A549 (cell line): ENCODE measurements at regions not wholly inside any gene's neighbourhood (a gene's known extent, or its start where the extent isn't known, plus 50 kb on each side); places are given as distances from the start of the nearest gene placed in this dataset.
"Not testable (repeated sequence)": the region's sequence is repeated elsewhere in the genome, so short reads cannot be mapped to it uniquely, and the experiment has no call there.

Experiments used
- ATAC-seq, 2 experiments: fragments of 200-7000 bp in 1 of 2; fragments of >200 bp in 1 of 2; cut with Nextera tagmentation in 1 of 2; cut with Tn5 transposase in 1 of 2; 3 replicates each; pipeline versions ENCODE4 v1.8.0 to v1.9.1; 2018 to 2020; ENCODE audit warnings: mild to moderate bottlenecking in 1 of 2, moderate library complexity in 1 of 2
- CTCF ChIA-PET: fragments of 300-600 bp; sonication (Branson Sonifier 250); formaldehyde crosslinking; extraction: SDS; loops from one replicate; lab custom pipeline; 2021; ENCODE audit warnings: antibody characterized with exemption, inconsistent platforms; lab: Yijun Ruan, JAX
- POLR2A ChIA-PET: fragments of 350-600 bp; formaldehyde crosslinking; extraction: SDS; loops from one replicate; lab custom pipeline; 2021; ENCODE audit warnings: antibody characterized with exemption, inconsistent platforms; lab: Yijun Ruan, JAX
- DNase-seq, 2 experiments: peaks; one replicate each; pipeline versions ENCODE4 v3.0.0 to v3.0.0-alpha.2; 2011 to 2016; ENCODE audit warnings: low read depth in 1 of 2, low spot score in 1 of 2
- FAIRE-seq: peaks from 2 replicates; lab custom pipeline; 2011; peaks lifted over from hg19 to GRCh38; lab: Jason Lieb, UNC
- H3K27ac ChIP-seq, 2 experiments: fragments of >200 bp; sonication (Bioruptor Twin); formaldehyde crosslinking; 3 replicates each; pipeline ENCODE4 v1.5.1; 2016 to 2017
- H3K4me1 ChIP-seq: fragments of >200 bp; sonication (Bioruptor Twin); formaldehyde crosslinking; 3 replicates; pipeline ENCODE4 v1.6.1; 2016
- H3K4me2 ChIP-seq: fragments of >200 bp; sonication (Bioruptor Twin); formaldehyde crosslinking; 3 replicates; pipeline ENCODE4 v1.6.1; 2016
- H3K4me3 ChIP-seq: fragments of >200 bp; sonication (Bioruptor Twin); formaldehyde crosslinking; 3 replicates; pipeline ENCODE4 v1.5.1; 2016
- H3K9me3 ChIP-seq: fragments of >200 bp; sonication (Bioruptor Twin); formaldehyde crosslinking; 3 replicates; pipeline ENCODE4 v1.6.1; 2016
- BCL3 ChIP-seq: fragments of >200 bp; sonication (Bioruptor Twin); formaldehyde crosslinking; IDR thresholded peaks from 3 replicates; pipeline ENCODE4 v1.6.1; 2016
- CEBPB ChIP-seq, 2 experiments: fragments of >200 bp in 1 of 2; sonication (Bioruptor Twin) in 1 of 2; formaldehyde crosslinking in 1 of 2; IDR thresholded peaks; 2 replicates each; pipeline ENCODE4 v1.6.1; 2012 to 2016
- FOSB ChIP-seq: fragments of 250-450 bp; sonication (Bioruptor Pico); IDR thresholded peaks from 2 replicates; pipeline ENCODE4 v1.5.0; 2020; ENCODE audit warnings: mild to moderate bottlenecking, moderate library complexity
- FOXS1 ChIP-seq: fragments of 250-450 bp; sonication (Bioruptor Pico); IDR thresholded peaks from 2 replicates; pipeline ENCODE4 v1.5.0; 2020; ENCODE audit warnings: mild to moderate bottlenecking, moderate library complexity
- HMGXB4 ChIP-seq: fragments of 250-450 bp; sonication (Bioruptor Pico); IDR thresholded peaks from 2 replicates; pipeline ENCODE4 v1.5.0; 2021; ENCODE audit warnings: mild to moderate bottlenecking, moderate library complexity, borderline replicate concordance
- JUN ChIP-seq, 2 experiments: fragments of >200 bp; sonication (Bioruptor Twin); formaldehyde crosslinking; IDR thresholded peaks; 2 replicates in 1 of 2; 3 replicates in 1 of 2; pipeline ENCODE4 v1.6.1; 2016 to 2017
- JUNB ChIP-seq: fragments of >200 bp; sonication (Bioruptor Twin); formaldehyde crosslinking; IDR thresholded peaks from 2 replicates; pipeline ENCODE4 v1.6.1; 2016
- KDM5A ChIP-seq: fragments of 200-600 bp; sonication (generic); IDR thresholded peaks from 2 replicates; pipeline ENCODE4 v1.6.1; 2016; ENCODE audit warnings: antibody characterized with exemption, mild to moderate bottlenecking
- POLR2A ChIP-seq: IDR thresholded peaks from 2 replicates; pipeline ENCODE4 v1.6.1; 2012; ENCODE audit warnings: mild to moderate bottlenecking, low read length
- SMC3 ChIP-seq: fragments of >200 bp; sonication (Bioruptor Twin); formaldehyde crosslinking; IDR thresholded peaks from 3 replicates; pipeline ENCODE4 v1.6.1; 2018; ENCODE audit warnings: inconsistent platforms
- ZNF302 ChIP-seq: fragments of 250-450 bp; sonication (Bioruptor Pico); IDR thresholded peaks from 2 replicates; pipeline ENCODE4 v1.9.0; 2021; ENCODE audit warnings: inconsistent platforms, mild to moderate bottlenecking, moderate library complexity
- WGBS: methylation state at CpG from one replicate; pipeline ENCODE4 v1.1.6; 2017; ENCODE audit errors: missing lambda C conversion rate; 5-methylcytosine and 5-hydroxymethylcytosine counted together
- TF ChIP-seq, protein P1 (sequence below): fragments of 450-650 bp; IDR thresholded peaks from 2 replicates; pipeline ENCODE4 v1.6.1; 2014; ENCODE audit warnings: antibody characterized with exemption
- TF ChIP-seq, protein P2 (sequence below): IDR thresholded peaks from 2 replicates; pipeline ENCODE4 v1.6.1; 2012

DNA sequence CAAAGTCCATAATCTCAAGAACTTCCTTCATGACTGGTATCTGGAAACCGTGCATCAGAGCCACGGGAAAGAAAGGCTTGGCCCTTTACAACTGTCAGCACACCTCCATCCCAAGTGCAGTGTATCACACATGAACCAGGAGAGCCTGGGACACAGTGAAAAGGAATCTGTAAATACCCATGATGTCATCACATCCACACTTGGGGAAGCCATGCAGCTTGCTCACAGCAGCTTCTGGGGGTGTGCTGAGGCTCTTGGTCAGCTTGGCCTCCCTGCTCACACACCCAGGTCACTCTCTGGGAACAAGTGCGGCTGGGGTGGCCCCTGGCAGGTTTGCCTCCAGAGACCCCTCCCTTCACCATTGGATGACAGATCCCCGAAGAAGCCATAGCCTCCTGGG is 51.6 kb upstream of the ASAH2B start:
- H3K4me1 ChIP-seq, CTCF ChIA-PET, H3K4me2 ChIP-seq, POLR2A ChIA-PET, H3K4me3 ChIP-seq, DNase-seq, FAIRE-seq, H3K9me3 ChIP-seq, H3K27ac ChIP-seq: not testable (repeated sequence)
- 0 out of 6 replicates have a peak, but pooled peaks of 1 of the 2 experiments have one; percentile 30 for ATAC-seq
- WGBS, result 55% methylated on average over 3 of the region's 4 CpGs

DNA sequence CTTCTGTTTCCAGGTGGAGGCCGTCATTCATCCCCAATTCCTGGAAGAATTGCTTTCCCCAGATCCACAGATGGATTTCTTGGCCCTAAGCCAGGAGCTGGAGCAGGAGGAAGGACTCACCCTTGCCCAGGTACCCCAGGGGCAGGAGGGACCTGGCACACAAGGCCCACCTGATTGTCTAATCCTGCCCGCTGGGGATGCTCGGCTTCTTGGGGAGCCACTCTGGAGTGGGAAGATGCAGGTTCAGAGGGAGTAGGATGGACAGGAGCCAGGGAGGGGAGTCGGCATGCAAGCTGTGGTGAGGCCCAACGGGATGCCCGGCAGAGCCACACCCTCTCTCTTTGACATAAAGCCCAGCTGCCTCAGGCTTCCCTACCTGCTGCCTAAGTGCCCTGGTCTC is 55.4 kb upstream of the ASAH2B start:
- FAIRE-seq, H3K9me3 ChIP-seq, H3K4me2 ChIP-seq, DNase-seq, H3K27ac ChIP-seq, H3K4me1 ChIP-seq, ATAC-seq, H3K4me3 ChIP-seq, POLR2A ChIA-PET, CTCF ChIA-PET: not testable (repeated sequence)
- WGBS, result 29% methylated on average over 5 of the region's 6 CpGs

DNA sequence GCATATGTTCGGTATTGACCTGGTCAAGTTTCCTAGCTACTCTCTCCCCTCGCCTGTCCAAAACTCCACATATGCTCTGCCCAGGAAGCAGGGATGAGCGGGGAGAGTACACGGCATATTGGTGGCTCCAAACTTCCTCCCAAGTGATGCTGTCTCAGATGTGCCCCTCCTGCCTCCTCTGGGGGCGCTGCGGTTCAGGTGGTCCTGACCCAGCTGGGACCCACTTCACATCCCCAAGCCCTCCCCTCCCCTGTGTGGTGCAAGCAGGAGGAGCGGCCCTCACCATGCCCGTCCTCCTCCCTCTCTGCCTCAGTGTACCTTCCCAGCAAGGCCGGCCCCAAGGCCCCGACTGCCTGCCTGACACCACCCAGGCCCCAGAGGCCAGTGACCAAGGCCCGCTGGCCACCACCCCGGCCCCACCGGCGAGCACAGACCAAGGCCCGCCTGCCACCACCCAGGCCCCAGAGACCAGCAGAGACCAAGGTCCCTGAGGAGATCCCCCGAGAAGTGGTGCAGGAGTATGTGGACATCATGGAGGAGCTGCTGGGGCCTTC is 56.5 kb upstream of the ASAH2B start:
- WGBS, result 64% methylated on average over 3 of the region's 16 CpGs
- H3K9me3 ChIP-seq, H3K4me2 ChIP-seq, ATAC-seq, H3K27ac ChIP-seq, POLR2A ChIA-PET, CTCF ChIA-PET, H3K4me3 ChIP-seq, H3K4me1 ChIP-seq, DNase-seq, FAIRE-seq: not testable (repeated sequence)

- H3K4me1 ChIP-seq, H3K27ac ChIP-seq, DNase-seq, CTCF ChIA-PET, H3K4me3 ChIP-seq, FAIRE-seq, ATAC-seq, H3K4me2 ChIP-seq, POLR2A ChIA-PET, H3K9me3 ChIP-seq: not testable (repeated sequence)
- 44% methylated on average over 5 of the region's 10 CpGs for WGBS
Measured at GRCh38 chr10:50680606-50681005, 56.9 kb upstream of the SGMS1 start.

- Histone ChIP-seq H3K4me3 (no peak overlapping the region), H3K4me1 (no peaks in the 10 kb centered on the region), H3K9me3 (no peaks in the 10 kb centered on the region), H3K27ac (no peak overlapping the region), H3K4me2 (no peak overlapping the region)
- WGBS, result 69% methylated on average over 13 of the region's 13 CpGs
- no peak for TF ChIP-seq KDM5A
- TF ChIP-seq, protein P1, sequence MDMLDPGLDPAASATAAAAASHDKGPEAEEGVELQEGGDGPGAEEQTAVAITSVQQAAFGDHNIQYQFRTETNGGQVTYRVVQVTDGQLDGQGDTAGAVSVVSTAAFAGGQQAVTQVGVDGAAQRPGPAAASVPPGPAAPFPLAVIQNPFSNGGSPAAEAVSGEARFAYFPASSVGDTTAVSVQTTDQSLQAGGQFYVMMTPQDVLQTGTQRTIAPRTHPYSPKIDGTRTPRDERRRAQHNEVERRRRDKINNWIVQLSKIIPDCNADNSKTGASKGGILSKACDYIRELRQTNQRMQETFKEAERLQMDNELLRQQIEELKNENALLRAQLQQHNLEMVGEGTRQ, result no peak
- no peak for TF ChIP-seq ZNF302 (CRISPR knock-in tag)
- TF ChIP-seq JUNB, result no peak
- no peak for TF ChIP-seq POLR2A
- TF ChIP-seq, protein P2, sequence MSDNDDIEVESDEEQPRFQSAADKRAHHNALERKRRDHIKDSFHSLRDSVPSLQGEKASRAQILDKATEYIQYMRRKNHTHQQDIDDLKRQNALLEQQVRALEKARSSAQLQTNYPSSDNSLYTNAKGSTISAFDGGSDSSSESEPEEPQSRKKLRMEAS, result no peak
- no peak for TF ChIP-seq CEBPB (IDR thresholded peaks at IDR 0.05)
- TF ChIP-seq HMGXB4 (CRISPR knock-in tag), result no peak
- no peak for TF ChIP-seq SMC3
- no peak for TF ChIP-seq BCL3
- TF ChIP-seq JUN (IDR thresholded peaks at IDR 0.05), result no peak
- no peak for TF ChIP-seq FOXS1 (CRISPR knock-in tag)
- TF ChIP-seq FOSB (CRISPR knock-in tag), result no peak
- FAIRE-seq (no peak), DNase-seq (no peak), ATAC-seq (no peak)
- ChIA-PET POLR2A (no interaction called here), CTCF (no interaction called here)
Measured at GRCh38 chr10:50679149-50679548, 55.4 kb upstream of the SGMS1 start.

- FAIRE-seq, H3K27ac ChIP-seq, CTCF ChIA-PET, H3K4me2 ChIP-seq, H3K4me3 ChIP-seq, H3K9me3 ChIP-seq, DNase-seq, ATAC-seq, H3K4me1 ChIP-seq, POLR2A ChIA-PET: not testable (repeated sequence)
- 58% methylated on average over 8 of the region's 8 CpGs for WGBS
Measured at GRCh38 chr10:50675555-50675954, 51.8 kb upstream of the SGMS1 start.
